Endodermal cell (in vitro differentiated cells): ENCODE measurements at regions not wholly inside any gene's neighbourhood (a gene's known extent, or its start where the extent isn't known, plus 50 kb on each side); places are given as distances from the start of the nearest gene placed in this dataset.

Experiments used
- DNase-seq: peaks from one replicate; pipeline ENCODE4 v3.0.0-alpha.2; 2017
- H3K27ac ChIP-seq: 2 replicates; pipeline ENCODE4 v1.5.1; 2013; ENCODE audit warnings: mild to moderate bottlenecking, low read depth, low read length, moderate library complexity
- H3K27me3 ChIP-seq: 2 replicates; pipeline ENCODE4 v1.6.1; 2013; ENCODE audit warnings: mild to moderate bottlenecking, low read length, moderate library complexity; ENCODE audit not compliant: insufficient read depth, control insufficient read depth, poor library complexity, severe bottlenecking
- H3K36me3 ChIP-seq: 2 replicates; pipeline ENCODE4 v1.7.0; 2013; ENCODE audit warnings: mild to moderate bottlenecking, low read length, moderate library complexity; ENCODE audit not compliant: control insufficient read depth, insufficient read depth
- H3K4me1 ChIP-seq: one replicate; pipeline ENCODE4 v1.7.0; 2013; ENCODE audit warnings: low read length; ENCODE audit not compliant: control insufficient read depth, insufficient read depth
- H3K4me3 ChIP-seq: 2 replicates; pipeline ENCODE4 v1.5.1; 2013; ENCODE audit warnings: mild to moderate bottlenecking, low read length, moderate library complexity
- H3K9ac ChIP-seq: 2 replicates; pipeline ENCODE4 v1.6.1; 2013; ENCODE audit warnings: mild to moderate bottlenecking, low read length, moderate library complexity; ENCODE audit not compliant: poor library complexity, severe bottlenecking; ENCODE audit errors: extremely low read depth
- H3K9me3 ChIP-seq: 2 replicates; pipeline ENCODE4 v1.6.1; 2013; ENCODE audit warnings: mild to moderate bottlenecking, low read length, moderate library complexity; ENCODE audit not compliant: control insufficient read depth
- H3K27ac Mint-ChIP-seq: 2 replicates; pipeline ENCODE4 v1.8.0; 2020; ENCODE audit warnings: mixed read lengths
- H3K27me3 Mint-ChIP-seq: 2 replicates; pipeline ENCODE4 v1.8.0; 2021; ENCODE audit warnings: mild to moderate bottlenecking, mixed read lengths; ENCODE audit not compliant: insufficient read depth
- H3K36me3 Mint-ChIP-seq: 2 replicates; pipeline ENCODE4 v1.8.0; 2020; ENCODE audit warnings: low read depth, mixed read lengths
- H3K4me1 Mint-ChIP-seq: 2 replicates; pipeline ENCODE4 v1.8.0; 2020; ENCODE audit warnings: mixed read lengths
- H3K4me3 Mint-ChIP-seq: 2 replicates; pipeline ENCODE4 v1.8.0; 2020; ENCODE audit warnings: mild to moderate bottlenecking, moderate library complexity, mixed read lengths
- H3K9me3 Mint-ChIP-seq: 2 replicates; pipeline ENCODE4 v1.8.0; 2020; ENCODE audit warnings: mild to moderate bottlenecking, mixed read lengths
- CTCF ChIP-seq: fragments of 200-600 bp; sonication (generic); conservative IDR thresholded peaks from 2 replicates; pipeline ENCODE4 v1.5.0; 2021; ENCODE audit warnings: antibody characterized with exemption, mild to moderate bottlenecking
- WGBS, 2 experiments: methylation state at CpG; one replicate each; pipeline versions ENCODE4 v1.1.5 to v1.1.7; 2013; ENCODE audit warnings: missing lambda C conversion rate in 2 of 2, mixed read lengths in 1 of 2; ENCODE audit not compliant: insufficient coverage in 1 of 2, insufficient read length in 1 of 2; 5-methylcytosine and 5-hydroxymethylcytosine counted together

GRCh38 chr5:40397091-40397490 is 282.6 kb upstream of the PTGER4 start:
- no peaks in the 10 kb centered on the region for H3K27me3 ChIP-seq
- Mint-ChIP-seq H3K27me3 (no peaks in the 10 kb centered on the region), H3K4me3 (no peak overlapping the region), H3K4me1 (no peaks in the 10 kb centered on the region), H3K27ac (no peak overlapping the region), H3K36me3 (no peaks in the 10 kb centered on the region), H3K9me3 (no peaks in the 10 kb centered on the region)
- no peak for TF ChIP-seq CTCF
- no peak for DNase-seq
- no peaks in the 10 kb centered on the region for H3K36me3 ChIP-seq
- no peak overlapping the region for H3K4me3 ChIP-seq
- no peak overlapping the region for H3K27ac ChIP-seq
- no peaks in the 10 kb centered on the region for H3K4me1 ChIP-seq
- no peaks in the 10 kb centered on the region for H3K9me3 ChIP-seq
- 69 to 72% methylated on average over 2 of the region's 2 CpGs for WGBS, 2 experiments
- no peak overlapping the region for H3K9ac ChIP-seq

DNA sequence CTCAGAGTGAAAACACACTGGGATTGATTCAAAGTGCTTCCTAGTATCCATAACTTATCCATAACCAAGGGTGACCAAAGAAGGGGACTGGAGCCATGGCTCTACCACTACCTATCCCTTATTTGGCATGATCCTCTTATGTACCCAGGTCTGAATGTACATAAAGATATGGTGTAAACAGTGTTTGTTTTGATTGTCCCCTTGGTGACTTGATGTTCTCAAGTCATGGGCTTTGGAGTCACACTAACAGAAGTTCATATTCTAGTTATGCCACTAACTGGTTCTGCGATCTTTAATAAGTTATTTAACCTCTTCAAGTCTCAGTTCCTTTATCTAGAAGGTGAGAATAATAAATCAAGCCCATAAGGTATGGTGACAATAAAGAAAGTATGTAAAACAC is 283.4 kb upstream of the PTGER4 start:
- H3K4me3 Mint-ChIP-seq, result no peak overlapping the region
- no peak for TF ChIP-seq CTCF
- H3K36me3 Mint-ChIP-seq, result no peaks in the 10 kb centered on the region
- Histone ChIP-seq H3K27me3 (no peaks in the 10 kb centered on the region), H3K36me3 (no peaks in the 10 kb centered on the region), H3K9me3 (no peaks in the 10 kb centered on the region), H3K4me1 (no peaks in the 10 kb centered on the region), H3K27ac (no peak overlapping the region), H3K4me3 (no peak overlapping the region), H3K9ac (no peak overlapping the region)
- WGBS, 2 experiments, result 94% methylated on average over 1 of the region's 1 CpG; no CpG with 5 or more reads in 1 of the 2 experiments
- H3K4me1 Mint-ChIP-seq, result no peaks in the 10 kb centered on the region
- no peaks in the 10 kb centered on the region for H3K27me3 Mint-ChIP-seq
- no peaks in the 10 kb centered on the region for H3K9me3 Mint-ChIP-seq
- H3K27ac Mint-ChIP-seq, result no peak overlapping the region
- DNase-seq, result no peak

GRCh38 chr5:40395251-40395650 is 284.5 kb upstream of the PTGER4 start:
- WGBS, 2 experiments, result 92 to 94% methylated on average over 3 to 4 of the region's 4 CpGs
- Mint-ChIP-seq H3K27me3 (no peaks in the 10 kb centered on the region), H3K9me3 (no peaks in the 10 kb centered on the region)

More at GRCh38 chr5:40395251-40395650, 284.5 kb upstream of the PTGER4 start:
- Mint-ChIP-seq H3K27ac (no peak overlapping the region), H3K36me3 (no peaks in the 10 kb centered on the region), H3K4me1 (peaks cover 3% of the 10 kb centered on the region), H3K4me3 (no peak overlapping the region)
- Histone ChIP-seq H3K9me3 (no peaks in the 10 kb centered on the region), H3K9ac (no peak overlapping the region), H3K27ac (no peak overlapping the region), H3K4me3 (no peak overlapping the region), H3K4me1 (no peaks in the 10 kb centered on the region), H3K36me3 (no peaks in the 10 kb centered on the region), H3K27me3 (no peaks in the 10 kb centered on the region)
- no peak for DNase-seq
- no peak for TF ChIP-seq CTCF
